ENCODE measurements at regions not wholly inside any gene's neighbourhood (a gene's known extent, or its start where the extent isn't known, plus 50 kb on each side); places are given as distances from the start of the nearest gene placed in this dataset.
"Not testable (repeated sequence)": the region's sequence is repeated elsewhere in the genome, so short reads cannot be mapped to it uniquely, and the experiment has no call there.

DNA sequence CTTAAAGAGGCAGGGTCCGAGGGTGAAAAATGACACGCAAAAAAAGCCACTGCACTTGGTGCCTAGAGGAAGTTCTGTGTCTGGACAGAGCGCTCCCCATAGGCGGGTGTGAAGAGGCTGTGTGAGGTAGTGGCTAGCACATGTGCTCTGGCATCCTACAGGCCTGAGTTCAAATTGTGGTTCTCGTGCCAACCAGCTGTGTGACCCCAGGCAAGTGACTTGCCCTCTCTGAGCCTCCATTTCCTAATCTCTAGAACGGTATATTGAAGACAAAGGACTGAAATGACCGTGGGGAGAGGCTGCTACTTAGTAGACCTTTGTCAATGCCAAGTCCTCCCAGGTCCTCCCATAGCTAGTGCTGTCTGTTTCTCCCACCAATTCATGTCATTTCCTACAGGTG, 79.1 kb upstream of the MYL10 start:
- DNase-seq (ENCODE audit: low spot score), result no peak

DNA sequence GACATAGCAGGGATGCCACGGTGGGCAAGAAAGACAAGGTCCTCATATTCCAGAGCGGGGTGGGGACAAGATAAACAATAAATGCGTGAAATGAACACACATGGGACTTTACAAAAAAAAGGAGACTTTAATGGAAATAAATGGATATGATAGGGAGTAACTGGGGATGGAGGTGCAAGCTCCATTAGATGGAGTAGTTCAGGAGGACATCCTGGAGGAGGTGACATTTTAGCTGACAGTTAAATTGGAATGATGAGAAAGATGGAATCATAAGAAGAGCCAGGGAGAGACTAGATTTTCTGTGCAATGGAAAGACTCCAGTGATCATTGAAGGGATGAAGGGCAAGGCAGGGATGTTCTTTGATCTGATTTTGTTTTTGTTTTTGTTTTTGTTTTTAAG, 83.6 kb upstream of the MYL10 start:
- DNase-seq (ENCODE audit: low spot score), result no peak

DNA sequence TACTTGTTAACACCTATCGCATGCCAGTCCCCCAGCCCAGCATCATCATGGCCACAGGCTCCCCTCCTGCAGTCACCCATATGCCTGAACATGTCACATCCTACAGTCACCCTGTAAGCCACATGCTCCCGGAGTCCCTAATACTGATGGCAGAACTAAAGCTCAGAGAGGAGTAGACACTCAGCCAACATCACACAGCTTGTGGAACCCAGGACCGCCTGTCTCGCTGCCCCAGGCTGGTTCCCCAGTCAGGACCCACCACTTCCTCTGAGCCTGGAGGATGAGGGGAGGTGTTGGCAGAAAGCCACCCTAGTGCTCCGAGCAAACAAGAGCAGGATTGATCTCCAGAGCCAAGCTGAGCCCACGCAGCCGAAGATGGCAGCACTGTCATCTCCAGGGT, 85.0 kb upstream of the MYL10 start:
- no peak for DNase-seq (ENCODE audit: low spot score)

- no peak for DNase-seq (ENCODE audit: low spot score)
Measured at GRCh38 chr7:101717628-101718357, 88.7 kb upstream of the MYL10 start.

- no peak for DNase-seq (ENCODE audit: low spot score)
Measured at GRCh38 chr7:101718363-101719122, 89.4 kb upstream of the MYL10 start.

DNA sequence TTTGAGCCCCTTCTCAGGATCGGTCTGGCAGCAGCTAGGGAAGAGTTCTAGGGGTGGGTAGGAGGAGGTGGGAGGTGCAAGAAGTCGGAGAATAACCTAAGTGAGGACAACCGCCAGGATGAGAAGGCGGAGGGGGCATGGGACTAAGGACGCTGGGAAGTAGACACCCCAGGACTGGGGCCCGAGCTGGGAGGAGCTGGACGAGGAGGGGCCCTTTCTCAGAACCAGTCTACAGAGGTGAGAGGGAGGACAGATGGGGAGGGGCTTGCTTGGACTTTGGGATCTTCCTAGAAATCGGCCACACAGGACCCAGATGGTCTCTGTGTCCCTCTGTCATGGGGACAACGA, 90.0 kb upstream of the MYL10 start:
- no peak for DNase-seq (ENCODE audit: low spot score)

GRCh38 chr7:101720324-101720723, 91.2 kb upstream of the MYL10 start:
- no peak for DNase-seq (ENCODE audit: low spot score)

- no peak for DNase-seq (ENCODE audit: low spot score)
Measured at GRCh38 chr7:101722247-101722646, 93.2 kb upstream of the MYL10 start.

DNA sequence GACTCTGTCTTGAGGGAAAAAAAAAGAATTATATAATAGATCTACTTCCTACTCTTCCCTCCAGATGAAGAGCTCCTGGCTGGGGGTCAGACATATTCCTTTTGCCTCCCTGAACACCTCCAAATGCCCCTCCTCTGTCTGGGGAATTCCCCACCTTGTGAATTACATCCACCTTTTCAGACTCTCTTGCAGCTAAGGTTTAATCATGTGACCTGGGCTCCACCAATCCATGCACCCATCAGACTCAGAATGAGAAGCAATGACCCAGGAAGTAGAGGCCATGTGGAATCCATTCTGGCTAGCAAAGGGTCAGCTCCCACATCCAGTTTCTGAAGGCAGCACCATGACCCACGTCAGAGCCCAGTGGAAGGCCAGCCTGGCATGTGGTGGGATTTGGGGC, 93.6 kb upstream of the CUX1 start:
- no peak for DNase-seq (ENCODE audit: low spot score)

- no peak for DNase-seq (ENCODE audit: low spot score)
Measured at GRCh38 chr7:101724957-101725356, 92.5 kb upstream of the CUX1 start.

- DNase-seq (ENCODE audit: low spot score), result no peak
Measured at GRCh38 chr7:101725921-101726320, 91.5 kb upstream of the CUX1 start.

- DNase-seq (ENCODE audit: low spot score), result no peak
Measured at GRCh38 chr7:101727184-101727583, 90.2 kb upstream of the CUX1 start.

GRCh38 chr7:101728128-101728527, 89.3 kb upstream of the CUX1 start:
- no peak for DNase-seq (ENCODE audit: low spot score)

DNA sequence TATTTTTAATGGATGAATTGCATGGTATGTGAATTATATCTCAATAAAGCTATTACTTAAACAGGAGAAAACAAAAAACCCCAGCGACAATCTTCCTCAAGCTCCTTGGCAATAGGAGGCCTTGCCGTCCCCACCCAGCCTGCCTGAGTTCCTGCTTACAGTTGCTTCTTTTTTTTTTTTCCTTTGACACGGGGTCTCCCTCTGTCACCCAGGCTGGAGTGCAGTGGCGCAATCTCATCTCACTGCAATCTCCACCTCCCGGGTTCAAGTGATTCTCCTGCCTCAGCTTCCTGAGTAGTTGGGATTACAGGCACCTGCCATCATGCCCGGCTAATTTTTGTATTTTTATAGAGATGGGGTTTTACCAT, 88.6 kb upstream of the CUX1 start:
- DNase-seq (ENCODE audit: low spot score), result not testable (repeated sequence)

DNA sequence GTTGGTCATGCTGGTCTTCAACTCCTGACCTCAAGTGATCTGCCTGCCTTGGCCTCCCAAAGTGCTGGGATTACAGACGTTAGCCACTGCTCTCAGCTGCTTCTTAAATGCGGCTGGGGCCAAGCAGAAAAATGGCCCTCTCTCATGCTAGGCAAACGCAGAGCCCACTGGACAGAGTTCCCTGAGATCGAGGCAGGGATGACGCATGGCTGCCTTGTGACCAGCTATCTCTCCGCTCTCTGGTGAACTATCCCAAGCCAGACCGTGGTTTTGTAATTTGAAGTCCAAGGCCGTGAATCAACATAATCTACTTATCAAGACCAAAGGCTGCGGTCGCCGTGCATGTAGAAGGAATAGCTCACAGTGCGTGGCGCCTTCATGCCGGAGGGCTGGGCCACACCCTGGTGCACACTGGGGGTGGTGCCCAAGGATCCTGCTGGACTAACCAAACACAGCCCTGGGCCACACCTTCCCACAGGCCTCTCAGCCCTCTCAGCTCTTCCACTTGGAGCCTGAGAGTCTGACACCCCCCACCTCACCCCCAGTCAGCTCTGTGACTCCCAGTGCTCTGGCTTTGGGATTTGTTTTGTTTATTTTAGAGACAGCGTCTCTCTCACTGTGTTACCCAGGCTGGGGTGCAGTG, 88.1 kb upstream of the CUX1 start:
- DNase-seq (ENCODE audit: low spot score), result no peak

DNA sequence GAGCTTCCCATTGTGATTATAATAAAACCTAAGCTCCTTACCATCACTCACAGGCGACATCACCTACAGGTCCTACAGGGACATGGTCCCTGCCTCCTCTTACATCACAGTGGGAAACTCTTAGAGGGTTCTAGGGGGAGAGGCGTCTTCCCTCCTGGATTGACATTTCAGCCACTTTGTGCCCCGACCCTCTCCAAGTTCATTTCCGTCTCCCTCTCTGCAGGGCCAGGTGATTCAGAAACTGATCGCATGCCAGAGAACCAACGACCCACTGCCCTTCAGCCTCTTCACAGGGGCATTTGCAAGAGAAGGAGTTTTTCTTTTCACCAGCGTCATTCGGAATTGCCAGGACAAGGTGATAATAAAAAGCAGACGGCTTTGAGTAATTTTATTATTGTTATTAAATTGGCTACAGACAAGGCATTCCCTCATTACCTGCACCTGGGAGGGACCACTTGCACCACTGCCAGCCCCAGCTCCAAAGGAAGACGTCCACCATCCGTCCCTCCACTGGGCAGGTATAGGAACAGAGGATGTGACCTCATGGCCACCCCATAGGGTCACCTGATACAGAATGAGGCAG, 85.8 kb upstream of the CUX1 start:
- DNase-seq (ENCODE audit: low spot score), result no peak

DNA sequence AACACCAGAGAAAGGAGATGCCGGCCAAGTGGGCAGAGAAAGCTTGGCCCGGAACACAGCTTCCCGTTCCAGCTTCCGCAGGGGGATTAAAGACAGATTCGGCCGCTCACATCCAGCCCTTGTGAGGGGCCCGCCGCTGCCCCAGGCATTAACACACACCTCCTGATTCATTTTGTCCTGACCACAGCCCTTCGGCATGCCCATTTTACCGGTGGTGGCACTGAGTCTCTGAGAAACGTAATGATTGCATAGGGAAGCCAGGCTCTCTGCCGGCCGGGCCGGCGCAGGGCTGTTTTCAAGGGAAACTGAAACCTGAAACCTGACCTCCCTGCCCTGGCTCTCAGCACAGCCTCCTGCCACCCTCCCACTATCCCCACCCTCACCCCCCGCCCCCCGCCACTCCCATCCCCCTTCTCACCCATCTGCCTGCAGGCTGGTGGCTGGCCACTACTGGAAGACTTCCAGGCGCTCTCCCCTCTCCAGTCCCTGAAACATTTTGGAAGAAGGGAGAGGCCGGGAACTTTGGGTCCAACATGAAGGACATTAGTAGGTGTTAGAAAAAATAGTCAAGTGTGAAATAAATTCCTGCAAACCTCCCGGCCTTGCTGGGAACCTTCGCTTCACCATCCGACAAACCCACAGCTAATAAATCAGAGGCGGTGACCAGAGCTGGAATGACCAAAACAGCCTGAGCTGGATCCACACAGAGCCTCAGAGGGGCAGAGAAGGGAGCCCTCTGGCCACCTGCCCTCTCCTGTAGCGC, 83.5 kb upstream of the CUX1 start:
- DNase-seq (ENCODE audit: low spot score), result no peak

GRCh38 chr7:101736084-101736483, 81.3 kb upstream of the CUX1 start:
- DNase-seq (ENCODE audit: low spot score), result no peak

- no peak for DNase-seq (ENCODE audit: low spot score)
Measured at GRCh38 chr7:101739775-101740398, 77.5 kb upstream of the CUX1 start.

DNA sequence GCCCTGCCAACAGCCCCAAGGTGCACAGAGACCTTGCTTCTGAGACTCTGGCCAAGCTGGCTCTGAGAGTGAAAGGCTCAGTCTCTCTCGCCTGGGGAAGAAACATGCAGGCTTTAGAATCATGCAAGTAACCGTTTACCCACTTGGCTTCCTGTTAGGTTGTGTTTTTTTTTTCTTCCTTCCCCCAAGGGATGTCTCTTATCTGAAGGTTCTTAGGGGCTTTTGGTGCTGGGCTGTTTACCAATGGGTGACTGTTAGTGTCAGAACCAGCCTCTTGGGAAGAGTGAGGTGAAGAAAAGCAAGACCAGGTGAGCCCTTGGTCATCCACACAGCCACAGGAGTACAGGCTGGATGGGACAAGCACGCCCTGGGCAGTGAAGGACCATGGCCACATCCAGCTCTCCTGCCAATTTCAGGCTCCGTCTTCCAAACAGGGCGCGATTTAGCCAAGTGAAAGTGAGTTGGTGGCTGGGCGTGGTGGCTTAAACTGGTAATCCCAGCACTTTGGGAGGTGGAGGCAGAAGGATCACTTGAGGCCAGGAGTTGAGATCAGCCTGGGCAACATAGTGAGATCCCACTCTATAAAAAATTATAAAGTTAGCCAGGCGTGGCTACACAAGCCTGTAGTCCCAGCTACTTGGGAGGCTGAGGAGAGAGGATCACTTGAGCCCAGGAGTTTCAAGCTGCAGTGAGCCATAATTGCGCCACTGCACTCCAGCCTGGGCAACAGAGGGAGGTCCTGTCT, 76.3 kb upstream of the CUX1 start:
- no peak for DNase-seq (ENCODE audit: low spot score)
